ENCODE measurements at regions not wholly inside any gene's neighbourhood (a gene's known extent, or its start where the extent isn't known, plus 50 kb on each side); places are given as distances from the start of the nearest gene placed in this dataset.

DNA sequence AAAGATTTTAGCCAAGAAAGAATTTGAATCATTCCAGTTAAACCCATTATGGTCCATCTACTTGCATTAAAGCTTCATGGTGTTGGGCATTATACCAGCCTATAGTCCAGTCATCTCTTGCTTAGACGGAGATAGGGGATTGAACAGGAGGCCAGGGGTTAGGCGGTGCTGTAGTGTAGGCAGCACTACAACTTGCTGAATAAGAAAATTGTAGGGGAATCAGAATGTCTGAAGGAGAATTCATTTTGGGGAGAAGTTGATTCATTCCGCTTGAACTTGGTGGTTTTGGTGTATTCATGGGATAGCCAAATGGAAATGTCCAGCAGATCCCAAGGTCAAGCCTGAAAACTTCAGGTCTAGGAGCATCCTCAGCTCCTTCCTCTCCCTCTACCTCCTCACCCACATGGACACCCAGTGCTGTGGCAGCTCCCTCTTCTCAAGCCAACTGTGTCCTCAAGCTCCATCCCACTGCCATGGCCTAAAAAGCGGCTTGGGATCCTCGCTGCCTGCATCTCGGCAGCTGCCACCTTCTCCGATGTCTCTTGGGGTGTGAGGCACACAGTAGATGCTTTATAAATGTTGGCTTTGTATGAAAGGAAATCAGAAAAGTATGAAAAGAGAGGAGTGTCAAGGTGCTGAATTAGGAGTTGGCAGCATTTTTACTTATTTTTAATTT lies 63.6 kb upstream of the MNX1 start:
- Histone ChIP-seq H3K36me3 (ENCODE audit: control insufficient read depth in 2 of 3, insufficient read depth in 3 of 3, low read length in 3 of 3) (no peaks in the 10 kb centered on the region), H3K4me3 (ENCODE audit: low read length in 3 of 3) (no peak overlapping the region), H3K27ac (ENCODE audit: low read depth in 2 of 2, low read length in 2 of 2) (no peak overlapping the region), H3K4me1 (ENCODE audit: control insufficient read depth in 2 of 3, insufficient read depth in 2 of 3, low read depth in 1 of 3, low read length in 3 of 3) (no peaks in the 10 kb centered on the region), H3K27me3 (ENCODE audit: control insufficient read depth, insufficient read depth, low read length) (peaks cover 5% of the 10 kb centered on the region), H3K9me3 (ENCODE audit: control insufficient read depth in 2 of 3, insufficient read depth in 1 of 3, low read length in 3 of 3) (peaks cover 0 to 2% (median 0%) of the 10 kb centered on the region in 3 donors), H3K9ac (ENCODE audit: low read length in 3 of 3) (no peak overlapping the region)
- DNase-seq (peak in 1 of 5 donors; percentile 29), FAIRE-seq (no peak)
- TF ChIP-seq, protein P1, sequence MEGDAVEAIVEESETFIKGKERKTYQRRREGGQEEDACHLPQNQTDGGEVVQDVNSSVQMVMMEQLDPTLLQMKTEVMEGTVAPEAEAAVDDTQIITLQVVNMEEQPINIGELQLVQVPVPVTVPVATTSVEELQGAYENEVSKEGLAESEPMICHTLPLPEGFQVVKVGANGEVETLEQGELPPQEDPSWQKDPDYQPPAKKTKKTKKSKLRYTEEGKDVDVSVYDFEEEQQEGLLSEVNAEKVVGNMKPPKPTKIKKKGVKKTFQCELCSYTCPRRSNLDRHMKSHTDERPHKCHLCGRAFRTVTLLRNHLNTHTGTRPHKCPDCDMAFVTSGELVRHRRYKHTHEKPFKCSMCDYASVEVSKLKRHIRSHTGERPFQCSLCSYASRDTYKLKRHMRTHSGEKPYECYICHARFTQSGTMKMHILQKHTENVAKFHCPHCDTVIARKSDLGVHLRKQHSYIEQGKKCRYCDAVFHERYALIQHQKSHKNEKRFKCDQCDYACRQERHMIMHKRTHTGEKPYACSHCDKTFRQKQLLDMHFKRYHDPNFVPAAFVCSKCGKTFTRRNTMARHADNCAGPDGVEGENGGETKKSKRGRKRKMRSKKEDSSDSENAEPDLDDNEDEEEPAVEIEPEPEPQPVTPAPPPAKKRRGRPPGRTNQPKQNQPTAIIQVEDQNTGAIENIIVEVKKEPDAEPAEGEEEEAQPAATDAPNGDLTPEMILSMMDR (IDR thresholded peaks at IDR 0.05; ENCODE audit: borderline replicate concordance, extremely low read depth, insufficient read depth) = no peak
- intact Hi-C loops (cut with DNase I) = no loop called here

DNA sequence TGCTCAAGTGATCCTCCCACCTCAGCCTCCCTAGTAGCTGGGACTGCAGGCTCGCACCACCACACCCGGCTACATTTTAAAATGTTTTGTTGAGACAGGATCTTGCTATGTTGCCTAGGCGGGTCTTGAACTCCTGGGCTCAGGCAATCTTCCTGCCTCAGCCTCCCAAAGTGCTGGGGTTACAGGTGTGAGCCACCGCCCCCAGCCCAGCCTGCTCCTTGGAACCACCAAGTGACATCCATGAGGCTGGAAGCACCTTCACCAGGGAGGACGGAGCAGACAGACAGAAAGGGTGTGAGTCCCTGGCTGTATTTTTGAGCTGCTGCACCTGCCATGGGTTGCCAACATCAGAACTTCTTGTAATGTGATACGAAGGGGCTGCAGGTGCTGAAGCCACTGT lies 62.3 kb upstream of the UBE3C start:
- TF ChIP-seq, protein P1 (IDR thresholded peaks at IDR 0.05; ENCODE audit: borderline replicate concordance, extremely low read depth, insufficient read depth) = no peak
- H3K27me3 ChIP-seq (ENCODE audit: control insufficient read depth, insufficient read depth, low read length) = peaks cover 5% of the 10 kb centered on the region
- FAIRE-seq = no peak

DNA sequence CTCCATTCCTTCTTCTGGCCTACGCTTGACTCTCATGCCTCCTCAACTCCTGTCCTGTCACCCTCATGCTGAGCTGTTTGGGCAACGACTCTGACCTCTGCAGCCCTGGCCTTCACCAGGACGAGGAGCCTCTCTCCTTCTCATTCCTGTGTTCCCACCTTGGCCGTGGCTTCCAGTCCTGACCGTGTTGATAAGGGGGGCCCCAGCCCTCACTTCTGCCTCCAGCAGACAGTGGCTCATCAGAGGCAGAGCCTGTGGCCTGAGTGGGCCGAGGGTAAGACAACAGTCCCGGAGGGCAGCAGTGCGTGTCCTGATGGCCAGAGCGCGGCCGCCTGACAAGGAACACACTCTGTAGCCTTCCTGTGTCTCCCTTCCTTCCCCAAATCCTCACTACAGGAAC lies 61.7 kb upstream of the UBE3C start:
- no peaks in the 10 kb centered on the region for H3K4me1 ChIP-seq (ENCODE audit: control insufficient read depth in 2 of 3, insufficient read depth in 2 of 3, low read depth in 1 of 3, low read length in 3 of 3)
- H3K4me3 ChIP-seq (ENCODE audit: low read length in 3 of 3) = no peak overlapping the region
- TF ChIP-seq, protein P1 (IDR thresholded peaks at IDR 0.05; ENCODE audit: borderline replicate concordance, extremely low read depth, insufficient read depth) = no peak
- intact Hi-C loops (cut with DNase I) = no loop called here
- H3K27me3 ChIP-seq (ENCODE audit: control insufficient read depth, insufficient read depth, low read length) = peaks cover 5% of the 10 kb centered on the region
- no peak overlapping the region for H3K9ac ChIP-seq (ENCODE audit: low read length in 3 of 3)
- peak in 1 of 5 donors; percentile 61 for DNase-seq
- no peak for FAIRE-seq
- no peaks in the 10 kb centered on the region for H3K36me3 ChIP-seq (ENCODE audit: control insufficient read depth in 2 of 3, insufficient read depth in 3 of 3, low read length in 3 of 3)
- H3K9me3 ChIP-seq (ENCODE audit: control insufficient read depth in 2 of 3, insufficient read depth in 1 of 3, low read length in 3 of 3) = no peaks in the 10 kb centered on the region
- H3K27ac ChIP-seq (ENCODE audit: low read depth in 2 of 2, low read length in 2 of 2) = no peak overlapping the region

More for the DNA sequence above, 62.3 kb upstream of the UBE3C start:
- peak in 1 of 5 donors; percentile 50 for DNase-seq
- Histone ChIP-seq H3K27ac (ENCODE audit: low read depth in 2 of 2, low read length in 2 of 2) (no peak overlapping the region), H3K9me3 (ENCODE audit: control insufficient read depth in 2 of 3, insufficient read depth in 1 of 3, low read length in 3 of 3) (peaks cover 0 to 2% (median 0%) of the 10 kb centered on the region in 3 donors), H3K4me1 (ENCODE audit: control insufficient read depth in 2 of 3, insufficient read depth in 2 of 3, low read depth in 1 of 3, low read length in 3 of 3) (no peaks in the 10 kb centered on the region), H3K36me3 (ENCODE audit: control insufficient read depth in 2 of 3, insufficient read depth in 3 of 3, low read length in 3 of 3) (no peaks in the 10 kb centered on the region), H3K9ac (ENCODE audit: low read length in 3 of 3) (no peak overlapping the region), H3K4me3 (ENCODE audit: low read length in 3 of 3) (no peak overlapping the region)
- intact Hi-C loops (cut with DNase I) = no loop called here
